Natural killer cell (primary cell): ENCODE measurements at regions not wholly inside any gene's neighbourhood (a gene's known extent, or its start where the extent isn't known, plus 50 kb on each side); places are given as distances from the start of the nearest gene placed in this dataset.
A peak's percentile ranks its signal among the peaks of the same experiment; 100 is the strongest.

Experiments
- ATAC-seq, 3 donors: fragments of 150-1000 bp in 2 of 3; fragments of 200-7000 bp in 1 of 3; cut with Tn5 transposase; 1 replicate in 1 of 3; 2 replicates in 2 of 3; pipeline ENCODE4 v1.10.0; 2021; ENCODE audit warnings: mild to moderate bottlenecking in 2 of 3, moderate library complexity in 2 of 3
- DNase-seq, 2 donors: peaks; one replicate each; pipeline versions ENCODE4 v3.0.0 to v3.0.0-alpha.2; 2013 to 2021; ENCODE audit warnings: mixed read lengths in 1 of 2
- H3K27ac ChIP-seq: one replicate; pipeline ENCODE4 v1.5.1; 2013; ENCODE audit warnings: mild to moderate bottlenecking, low read length
- H3K27me3 ChIP-seq: one replicate; pipeline ENCODE4 v1.6.1; 2013; ENCODE audit warnings: low read length; ENCODE audit not compliant: control insufficient read depth, insufficient read depth
- H3K36me3 ChIP-seq: one replicate; pipeline ENCODE4 v1.6.1; 2013; ENCODE audit warnings: low read length; ENCODE audit not compliant: control insufficient read depth, insufficient read depth
- H3K4me1 ChIP-seq: one replicate; pipeline ENCODE4 v1.6.1; 2013; ENCODE audit warnings: low read length; ENCODE audit not compliant: control insufficient read depth, insufficient read depth
- H3K4me3 ChIP-seq: one replicate; pipeline ENCODE4 v1.5.1; 2013; ENCODE audit warnings: low read length
- H3K9me3 ChIP-seq: one replicate; pipeline ENCODE4 v1.6.1; 2013; ENCODE audit warnings: low read length; ENCODE audit not compliant: control insufficient read depth, insufficient read depth
- H3K27ac Mint-ChIP-seq, 2 donors: one replicate each; pipeline ENCODE4 v1.8.0; 2022; ENCODE audit warnings: mild to moderate bottlenecking in 2 of 2, mixed read lengths in 2 of 2, moderate library complexity in 1 of 2
- H3K27me3 Mint-ChIP-seq, 2 donors: one replicate each; pipeline ENCODE4 v1.8.0; 2022; ENCODE audit warnings: low read depth in 2 of 2, mixed read lengths in 2 of 2
- H3K36me3 Mint-ChIP-seq: one replicate; pipeline ENCODE4 v1.8.0; 2022; ENCODE audit warnings: mixed read lengths
- H3K4me1 Mint-ChIP-seq, 2 donors: one replicate each; pipeline ENCODE4 v1.8.0; 2022; ENCODE audit warnings: mixed read lengths in 2 of 2
- H3K4me3 Mint-ChIP-seq: one replicate; pipeline ENCODE4 v1.8.0; 2022; ENCODE audit warnings: mild to moderate bottlenecking, moderate library complexity, mixed read lengths
- H3K9me3 Mint-ChIP-seq, 2 donors: one replicate each; pipeline ENCODE4 v1.8.0; 2022; ENCODE audit warnings: mixed read lengths in 2 of 2
- WGBS: methylation state at CpG from one replicate; pipeline ENCODE4 v1.1.7; 2013; ENCODE audit warnings: missing lambda C conversion rate; ENCODE audit not compliant: insufficient coverage; 5-methylcytosine and 5-hydroxymethylcytosine counted together
- intact Hi-C: fragments of 100-400 bp; cut with micrococcal nuclease; formaldehyde crosslinking; loops from one replicate; pipeline ENCODE4 v1.14.2; 2022
- TF ChIP-seq, protein P1 (sequence below): fragments of 200-600 bp; IDR thresholded peaks from one replicate; pipeline ENCODE4 v1.8.0; 2022; ENCODE audit warnings: antibody characterized with exemption

DNA sequence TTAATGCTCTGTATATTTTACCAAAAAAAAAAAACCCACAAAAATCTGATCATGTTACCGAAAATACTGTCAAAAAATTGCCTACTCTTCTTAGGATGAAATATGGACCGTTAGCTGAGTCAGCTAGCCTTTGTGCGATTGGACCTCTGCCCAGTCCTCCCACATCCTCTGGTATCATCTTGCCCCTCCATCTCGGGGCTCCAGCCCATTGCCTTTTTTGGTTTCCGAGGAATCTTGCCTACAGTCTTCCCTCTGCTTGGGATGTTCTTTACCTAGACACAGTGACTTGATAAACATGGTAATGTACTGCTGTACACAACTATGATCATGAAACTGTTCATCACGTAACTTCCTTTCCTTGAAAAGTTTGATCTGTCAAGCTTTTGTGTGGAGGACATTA, 371.4 kb downstream of the SV2B start:
- no peak overlapping the region for H3K4me3 ChIP-seq
- peaks cover 43 to 47% of the 10 kb centered on the region in 2 donors for H3K4me1 Mint-ChIP-seq
- 10% methylated on average over 5 of the region's 6 CpGs for WGBS
- H3K36me3 Mint-ChIP-seq, result no peaks in the 10 kb centered on the region
- peaks cover 0 to 12% of the 10 kb centered on the region in 2 donors for H3K27me3 Mint-ChIP-seq
- H3K4me3 Mint-ChIP-seq, result peak overlapping the region; percentile 22
- TF ChIP-seq, protein P1, sequence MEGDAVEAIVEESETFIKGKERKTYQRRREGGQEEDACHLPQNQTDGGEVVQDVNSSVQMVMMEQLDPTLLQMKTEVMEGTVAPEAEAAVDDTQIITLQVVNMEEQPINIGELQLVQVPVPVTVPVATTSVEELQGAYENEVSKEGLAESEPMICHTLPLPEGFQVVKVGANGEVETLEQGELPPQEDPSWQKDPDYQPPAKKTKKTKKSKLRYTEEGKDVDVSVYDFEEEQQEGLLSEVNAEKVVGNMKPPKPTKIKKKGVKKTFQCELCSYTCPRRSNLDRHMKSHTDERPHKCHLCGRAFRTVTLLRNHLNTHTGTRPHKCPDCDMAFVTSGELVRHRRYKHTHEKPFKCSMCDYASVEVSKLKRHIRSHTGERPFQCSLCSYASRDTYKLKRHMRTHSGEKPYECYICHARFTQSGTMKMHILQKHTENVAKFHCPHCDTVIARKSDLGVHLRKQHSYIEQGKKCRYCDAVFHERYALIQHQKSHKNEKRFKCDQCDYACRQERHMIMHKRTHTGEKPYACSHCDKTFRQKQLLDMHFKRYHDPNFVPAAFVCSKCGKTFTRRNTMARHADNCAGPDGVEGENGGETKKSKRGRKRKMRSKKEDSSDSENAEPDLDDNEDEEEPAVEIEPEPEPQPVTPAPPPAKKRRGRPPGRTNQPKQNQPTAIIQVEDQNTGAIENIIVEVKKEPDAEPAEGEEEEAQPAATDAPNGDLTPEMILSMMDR, result no peak
- ATAC-seq (no peak), DNase-seq (peak in 1 of 2 donors; percentile 16)
- intact Hi-C loops, result loop anchor here (5.0 kb wide), 1 partner anchor 46 kb away; no protein-coding TSS in a partner anchor
- no peaks in the 10 kb centered on the region for H3K9me3 Mint-ChIP-seq
- no peak overlapping the region for H3K27ac ChIP-seq
- no peaks in the 10 kb centered on the region for H3K27me3 ChIP-seq
- H3K36me3 ChIP-seq, result no peaks in the 10 kb centered on the region
- H3K9me3 ChIP-seq, result no peaks in the 10 kb centered on the region
- peak overlapping the region; percentile 19 to 83 for H3K27ac Mint-ChIP-seq
- H3K4me1 ChIP-seq, result peaks cover 35% of the 10 kb centered on the region

DNA sequence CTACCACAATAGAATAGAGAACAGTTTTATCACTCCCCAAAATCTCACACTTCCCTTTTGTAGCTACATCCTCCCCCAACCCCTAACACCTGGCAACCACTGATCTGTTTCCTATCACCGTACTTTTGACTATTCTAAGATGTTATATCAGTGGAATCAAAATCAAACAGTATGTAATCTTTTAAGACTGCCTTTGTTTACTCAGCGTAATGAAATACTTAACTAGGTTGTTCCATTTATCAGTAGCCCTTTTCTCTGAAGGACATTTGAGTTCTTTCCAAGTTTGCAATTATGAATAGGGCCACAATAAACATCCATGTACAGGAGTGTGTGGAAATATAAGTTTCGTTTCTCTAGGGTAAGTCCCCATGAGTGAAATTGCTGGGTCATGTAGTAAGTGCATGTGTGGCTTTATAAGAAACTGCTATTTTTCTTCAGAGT, 372.3 kb downstream of the SV2B start:
- TF ChIP-seq, protein P1, result no peak

DNA sequence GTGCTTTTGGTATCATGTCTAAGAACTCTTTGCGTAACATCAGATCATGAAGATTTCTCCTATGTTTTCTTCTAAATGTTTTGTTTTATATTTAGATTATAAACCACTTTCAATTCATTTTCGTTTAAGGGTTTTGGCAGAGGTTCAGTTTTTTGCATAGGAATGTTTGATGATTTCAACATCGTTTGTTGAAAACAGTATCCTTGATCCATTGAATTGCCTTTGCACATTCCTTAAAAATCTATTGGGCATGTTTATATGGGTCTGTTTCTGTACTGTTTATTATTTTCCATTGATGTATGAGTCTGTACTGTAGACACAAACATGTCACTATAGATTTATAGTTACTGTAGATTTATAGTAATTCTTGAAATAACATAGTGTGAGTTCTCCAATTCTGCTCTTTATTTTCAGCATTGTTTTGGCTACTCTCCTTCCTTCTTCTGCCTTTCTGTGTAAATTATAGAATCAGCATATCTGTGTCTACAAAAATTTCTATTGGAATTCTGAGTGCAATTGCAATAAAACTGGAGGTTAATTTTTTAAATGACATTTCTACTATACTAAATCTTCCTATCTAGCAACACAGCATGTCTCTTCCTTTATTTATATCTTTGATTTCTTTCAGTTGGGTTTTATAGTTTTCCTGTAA, 374.0 kb downstream of the SV2B start:
- no peaks in the 10 kb centered on the region for H3K9me3 Mint-ChIP-seq
- peaks cover 0 to 14% of the 10 kb centered on the region in 2 donors for H3K27me3 Mint-ChIP-seq
- no peak overlapping the region for H3K27ac Mint-ChIP-seq
- 83% methylated on average over 1 of the region's 3 CpGs for WGBS
- no peaks in the 10 kb centered on the region for H3K36me3 Mint-ChIP-seq
- peaks cover 41% of the 10 kb centered on the region in 2 donors for H3K4me1 Mint-ChIP-seq
- Histone ChIP-seq H3K27ac (no peak overlapping the region), H3K9me3 (no peaks in the 10 kb centered on the region), H3K4me1 (peaks cover 23% of the 10 kb centered on the region), H3K27me3 (no peaks in the 10 kb centered on the region), H3K4me3 (no peak overlapping the region), H3K36me3 (no peaks in the 10 kb centered on the region)
- intact Hi-C loops, result loop anchor here (5.0 kb wide), 1 partner anchor 43 kb away; no protein-coding TSS in a partner anchor
- no peak overlapping the region for H3K4me3 Mint-ChIP-seq
- no peak for DNase-seq
- no peak for ATAC-seq
- TF ChIP-seq, protein P1, result no peak

More for the DNA sequence above, 372.3 kb downstream of the SV2B start:
- intact Hi-C loops, result loop anchor here (5.0 kb wide), 1 partner anchor 45 kb away; no protein-coding TSS in a partner anchor
- no peaks in the 10 kb centered on the region for H3K36me3 Mint-ChIP-seq
- H3K4me3 Mint-ChIP-seq, result peak overlapping the region; percentile 43
- H3K27ac ChIP-seq, result no peak overlapping the region
- peaks cover 35% of the 10 kb centered on the region for H3K4me1 ChIP-seq
- H3K36me3 ChIP-seq, result no peaks in the 10 kb centered on the region
- DNase-seq (peak in 1 of 2 donors; percentile 61), ATAC-seq (peak; percentile 24 to 60 (median 43))
- peak overlapping the region; percentile 10 to 29 for H3K27ac Mint-ChIP-seq
- peaks cover 0 to 14% of the 10 kb centered on the region in 2 donors for H3K27me3 Mint-ChIP-seq
- WGBS, result 0% methylated on average over 1 of the region's 3 CpGs
- peaks cover 43 to 47% of the 10 kb centered on the region in 2 donors for H3K4me1 Mint-ChIP-seq
- H3K27me3 ChIP-seq, result no peaks in the 10 kb centered on the region
- no peaks in the 10 kb centered on the region for H3K9me3 ChIP-seq
- no peaks in the 10 kb centered on the region for H3K9me3 Mint-ChIP-seq
- no peak overlapping the region for H3K4me3 ChIP-seq
